ENCODE measurements at regions not wholly inside any gene's neighbourhood (a gene's known extent, or its start where the extent isn't known, plus 50 kb on each side); places are given as distances from the start of the nearest gene placed in this dataset.
"Not testable (repeated sequence)": the region's sequence is repeated elsewhere in the genome, so short reads cannot be mapped to it uniquely, and the experiment has no call there.

DNA sequence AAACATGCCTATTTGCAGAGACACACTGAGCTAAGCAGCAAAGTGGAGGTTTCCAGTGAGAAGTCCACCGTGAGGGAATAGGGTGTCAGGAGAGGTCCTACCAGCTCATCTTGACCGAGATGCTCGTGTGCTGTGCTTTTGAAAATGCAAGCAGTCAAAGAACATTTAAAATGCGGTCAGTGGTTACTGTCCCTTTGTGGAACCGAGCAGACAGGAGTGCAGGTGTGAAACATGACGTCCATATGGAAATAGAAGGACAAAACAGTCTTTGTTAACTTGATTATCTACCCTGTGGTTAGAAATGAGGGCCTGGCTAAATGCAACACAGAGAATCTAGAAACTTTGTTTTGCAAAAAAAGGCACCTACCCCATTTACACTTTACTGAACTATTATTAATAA, 473.3 kb downstream of the SPATA31A6 start:
- H3K9me3 ChIP-seq; H3K4me1 ChIP-seq; H3K27ac ChIP-seq; intact Hi-C loops (cut with DNase I); DNase-seq; H3K4me3 ChIP-seq (replicated peaks in 1 of 3); H3K36me3 ChIP-seq; H3K27me3 ChIP-seq: not testable (repeated sequence)
- WGBS, 2 donors: 61 to 89% methylated on average over 3 to 5 of the region's 6 CpGs

DNA sequence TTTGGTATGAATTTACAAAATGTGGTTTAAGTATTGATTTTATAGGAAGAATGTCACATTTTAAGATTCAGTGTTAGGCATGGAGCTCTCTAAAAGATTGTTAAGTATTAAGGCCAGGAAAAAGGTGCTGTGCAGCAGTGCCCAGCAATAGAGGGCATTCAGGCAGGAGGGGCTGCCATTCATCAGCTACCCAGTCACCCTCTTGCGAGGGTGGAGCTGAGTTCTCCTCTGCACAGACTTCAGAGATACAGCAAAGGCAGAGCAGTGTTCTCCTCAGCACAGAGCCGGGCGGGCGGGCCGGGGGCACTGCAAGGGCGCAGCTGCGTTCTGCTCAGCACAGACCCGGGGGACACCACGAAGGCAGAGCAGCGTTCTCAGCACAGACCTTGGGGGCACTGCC, 474.0 kb downstream of the SPATA31A6 start:
- no CpG with 5 or more reads among the region's 10 CpGs for WGBS, 2 donors
- H3K27ac ChIP-seq; H3K36me3 ChIP-seq; H3K9me3 ChIP-seq; H3K4me3 ChIP-seq (replicated peaks in 1 of 3); DNase-seq; H3K27me3 ChIP-seq; H3K4me1 ChIP-seq; intact Hi-C loops (cut with DNase I): not testable (repeated sequence)

DNA sequence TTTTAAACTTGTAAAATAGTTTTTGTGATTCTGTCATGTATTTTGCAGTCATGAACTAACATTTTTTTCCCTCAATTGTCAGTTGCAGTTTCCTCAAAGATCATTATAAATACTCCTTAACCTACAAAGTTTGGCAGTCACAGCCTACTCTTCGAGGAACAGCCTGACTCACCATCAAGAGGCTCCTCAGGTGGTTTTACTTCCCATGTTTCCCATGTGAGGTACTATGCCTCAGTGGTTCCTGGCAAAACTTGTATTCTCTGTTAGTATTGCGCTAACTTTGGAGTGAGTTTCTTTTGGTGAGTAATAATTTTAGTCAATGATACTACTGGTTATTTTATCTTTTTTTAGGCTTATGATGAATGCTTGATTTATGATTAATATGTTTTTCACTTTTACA, 513.7 kb downstream of the SPATA31A6 start:
- H3K4me1 ChIP-seq; DNase-seq; H3K27me3 ChIP-seq; H3K4me3 ChIP-seq (replicated peaks in 1 of 3); H3K9me3 ChIP-seq; H3K27ac ChIP-seq; H3K36me3 ChIP-seq; intact Hi-C loops (cut with DNase I): not testable (repeated sequence)
- WGBS, 2 donors: no CpG with 5 or more reads among the region's 2 CpGs

DNA sequence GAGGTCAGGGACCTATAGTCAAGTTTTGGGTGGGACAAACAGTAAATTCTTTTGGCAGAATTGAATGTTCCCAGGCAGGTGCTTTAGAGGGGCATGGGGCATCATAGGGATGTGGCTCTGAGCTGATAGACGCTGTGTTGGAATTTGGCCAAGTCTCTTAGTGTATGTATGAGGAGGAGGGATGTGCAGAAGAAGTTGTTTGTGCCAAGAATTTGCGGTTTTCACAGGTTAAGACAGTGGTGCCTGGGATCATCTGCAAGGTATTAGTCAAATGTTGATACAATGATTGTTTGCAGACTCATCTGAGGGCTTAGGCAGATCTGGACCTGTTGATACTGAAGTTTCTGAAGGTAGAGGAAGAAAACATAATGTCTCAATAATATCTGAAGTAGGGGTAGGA, 519.4 kb downstream of the SPATA31A6 start:
- DNase-seq; H3K36me3 ChIP-seq; H3K9me3 ChIP-seq; H3K27me3 ChIP-seq; H3K27ac ChIP-seq; H3K4me3 ChIP-seq (replicated peaks in 1 of 3); H3K4me1 ChIP-seq; intact Hi-C loops (cut with DNase I): not testable (repeated sequence)
- no CpG with 5 or more reads among the region's 2 CpGs for WGBS, 2 donors

DNA sequence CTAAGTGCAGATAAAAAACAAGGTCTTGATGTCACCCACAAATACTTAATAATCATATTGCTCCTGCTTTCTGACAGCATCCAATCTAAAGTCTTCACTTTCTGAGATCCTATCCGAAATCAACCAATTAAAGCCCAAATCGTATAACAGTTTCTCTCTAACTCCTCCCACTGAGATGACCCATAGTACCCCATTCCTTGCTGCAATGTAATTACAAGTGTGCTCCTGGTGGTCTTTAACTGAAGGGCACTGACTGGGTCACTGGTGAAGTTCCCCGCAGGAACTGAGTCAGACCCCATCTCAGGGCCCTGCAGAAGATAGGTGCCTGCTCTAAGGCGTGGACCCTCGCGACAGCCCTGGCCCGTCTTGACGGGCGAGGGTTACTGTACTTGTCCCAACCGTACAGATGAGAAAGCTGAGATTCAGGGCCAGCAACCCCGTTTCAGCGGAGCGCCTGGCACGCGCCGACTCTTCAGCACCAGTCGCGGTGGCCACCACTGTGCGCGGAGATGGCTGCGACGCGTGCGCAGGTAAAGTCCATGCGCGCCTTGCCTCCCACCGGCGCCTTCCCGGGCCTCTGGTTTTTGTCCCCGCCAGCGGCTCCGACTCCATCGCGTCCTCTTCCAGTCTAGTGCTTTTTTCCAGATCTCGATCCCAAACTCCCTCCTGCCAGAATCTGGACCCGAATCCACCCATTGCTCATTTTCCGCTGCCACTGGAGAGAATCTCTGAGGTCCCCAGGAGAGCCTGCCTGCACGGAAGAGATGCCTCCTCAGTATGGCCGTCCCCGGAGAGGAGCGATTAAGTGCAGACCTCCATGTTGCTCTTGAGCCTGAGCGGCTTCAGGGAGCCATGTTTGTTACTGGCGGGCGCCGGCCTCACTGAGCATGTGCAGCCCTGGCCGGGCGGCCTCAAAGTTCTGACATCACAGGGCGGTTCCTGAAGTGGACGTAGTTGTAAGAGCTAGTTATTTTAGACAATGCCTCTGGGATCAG, 541.7 kb downstream of the SPATA31A6 start:
- DNase-seq: peak; percentile 44 to 45

DNA sequence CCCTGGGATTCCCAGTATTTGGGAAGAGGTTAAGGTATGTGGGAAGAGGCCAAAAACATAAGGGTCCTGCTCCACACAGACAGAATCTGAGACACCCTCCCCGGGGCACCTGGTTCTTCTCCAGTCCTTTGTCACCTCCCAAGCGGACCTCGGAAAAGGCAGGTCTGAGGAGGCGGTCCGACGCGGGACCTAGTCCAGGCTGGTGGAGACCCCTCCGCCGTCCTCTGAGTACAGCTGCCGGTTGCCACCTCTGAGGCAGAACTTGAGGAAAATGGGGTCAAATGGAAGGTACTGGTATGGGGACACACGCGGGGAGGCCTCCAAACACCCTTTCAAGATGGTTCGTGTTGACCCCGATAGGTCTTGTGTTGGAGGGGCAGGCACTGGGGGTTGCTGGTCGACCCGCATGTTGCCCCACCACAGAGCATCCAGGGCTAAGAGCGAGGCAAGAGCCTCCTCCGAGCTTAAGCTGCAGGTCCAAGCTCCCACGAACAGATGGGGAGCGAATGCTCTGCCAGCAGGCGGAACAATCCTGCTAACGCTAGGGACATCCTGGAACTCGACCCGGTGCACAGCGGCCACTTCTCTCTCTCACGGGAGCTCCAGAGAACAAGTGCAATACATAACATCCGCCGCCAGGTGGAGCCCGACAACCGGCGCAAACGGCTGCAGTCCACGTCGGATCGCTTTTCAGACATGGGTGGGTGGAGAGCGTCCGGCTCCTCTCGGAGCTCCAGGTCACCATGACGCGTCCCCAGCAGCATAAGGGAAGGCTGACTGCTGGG, 559.8 kb downstream of the SPATA31A6 start:
- H3K27me3 ChIP-seq; H3K4me3 ChIP-seq (replicated peaks in 1 of 3); intact Hi-C loops (cut with DNase I); H3K9me3 ChIP-seq; H3K27ac ChIP-seq; H3K4me1 ChIP-seq; H3K36me3 ChIP-seq: not testable (repeated sequence)
- TF ChIP-seq, protein P1, sequence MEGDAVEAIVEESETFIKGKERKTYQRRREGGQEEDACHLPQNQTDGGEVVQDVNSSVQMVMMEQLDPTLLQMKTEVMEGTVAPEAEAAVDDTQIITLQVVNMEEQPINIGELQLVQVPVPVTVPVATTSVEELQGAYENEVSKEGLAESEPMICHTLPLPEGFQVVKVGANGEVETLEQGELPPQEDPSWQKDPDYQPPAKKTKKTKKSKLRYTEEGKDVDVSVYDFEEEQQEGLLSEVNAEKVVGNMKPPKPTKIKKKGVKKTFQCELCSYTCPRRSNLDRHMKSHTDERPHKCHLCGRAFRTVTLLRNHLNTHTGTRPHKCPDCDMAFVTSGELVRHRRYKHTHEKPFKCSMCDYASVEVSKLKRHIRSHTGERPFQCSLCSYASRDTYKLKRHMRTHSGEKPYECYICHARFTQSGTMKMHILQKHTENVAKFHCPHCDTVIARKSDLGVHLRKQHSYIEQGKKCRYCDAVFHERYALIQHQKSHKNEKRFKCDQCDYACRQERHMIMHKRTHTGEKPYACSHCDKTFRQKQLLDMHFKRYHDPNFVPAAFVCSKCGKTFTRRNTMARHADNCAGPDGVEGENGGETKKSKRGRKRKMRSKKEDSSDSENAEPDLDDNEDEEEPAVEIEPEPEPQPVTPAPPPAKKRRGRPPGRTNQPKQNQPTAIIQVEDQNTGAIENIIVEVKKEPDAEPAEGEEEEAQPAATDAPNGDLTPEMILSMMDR (IDR thresholded peaks at IDR 0.05): peak; percentile 35 to 83 (median 73)
- 48 to 91% methylated on average over 12 to 33 of the region's 40 CpGs for WGBS, 2 donors
- DNase-seq: peak; percentile 88 to 89

More for the DNA sequence above, 541.7 kb downstream of the SPATA31A6 start:
- H3K36me3 ChIP-seq; H3K27me3 ChIP-seq; H3K9me3 ChIP-seq; H3K4me3 ChIP-seq (replicated peaks in 1 of 3); H3K4me1 ChIP-seq; intact Hi-C loops (cut with DNase I): not testable (repeated sequence)
- peak overlapping the region in 1 of 3 donors; percentile 5 for H3K27ac ChIP-seq
- no CpG with 5 or more reads among the region's 49 CpGs for WGBS, 2 donors

DNA sequence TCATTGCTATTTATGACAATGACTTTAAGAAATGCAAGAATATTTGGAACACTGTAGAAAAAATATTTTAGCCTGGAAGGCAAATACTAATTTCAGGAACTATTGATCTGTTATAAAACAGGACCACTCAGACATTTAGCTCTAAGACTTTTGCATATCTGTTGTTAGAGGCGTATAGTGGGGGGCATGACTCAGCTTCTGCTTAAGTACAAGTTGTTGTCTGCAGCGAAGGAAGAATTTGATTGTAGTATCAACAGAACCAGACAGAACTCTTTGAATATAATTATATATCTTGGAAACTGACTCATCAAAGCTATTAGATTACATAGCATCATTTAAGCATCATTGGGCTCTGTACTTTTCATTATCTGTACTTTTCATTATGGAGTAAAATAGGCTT, 573.8 kb downstream of the SPATA31A6 start:
- intact Hi-C loops (cut with DNase I): not testable (repeated sequence)

DNA sequence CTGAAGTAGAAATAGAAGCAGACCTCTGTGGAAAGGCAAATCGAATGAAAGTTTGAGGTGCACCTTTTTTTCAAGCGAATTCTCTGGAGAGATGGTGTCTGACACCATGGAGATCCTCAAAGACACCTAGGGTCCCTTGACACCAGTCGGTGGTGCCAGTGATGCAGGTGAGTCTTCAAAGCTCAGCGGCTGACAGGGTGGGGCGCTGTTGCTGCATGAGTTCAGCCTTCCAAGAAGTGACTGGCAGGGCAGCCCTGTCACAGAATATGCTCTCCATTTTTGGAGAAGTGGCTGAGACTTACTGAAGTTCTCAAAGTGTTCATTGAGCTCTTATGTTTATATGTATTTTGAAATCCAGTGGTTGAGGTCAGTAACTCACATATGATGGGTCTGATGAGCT, 575.9 kb downstream of the SPATA31A6 start:
- WGBS, 2 donors: 36 to 41% methylated on average over 4 of the region's 5 CpGs

More for the DNA sequence above, 573.8 kb downstream of the SPATA31A6 start:
- H3K4me1 ChIP-seq; H3K27ac ChIP-seq; H3K27me3 ChIP-seq; H3K9me3 ChIP-seq; H3K4me3 ChIP-seq (replicated peaks in 1 of 3); DNase-seq; H3K36me3 ChIP-seq: not testable (repeated sequence)
- WGBS, 2 donors: 85 to 87% methylated on average over 2 of the region's 2 CpGs

DNA sequence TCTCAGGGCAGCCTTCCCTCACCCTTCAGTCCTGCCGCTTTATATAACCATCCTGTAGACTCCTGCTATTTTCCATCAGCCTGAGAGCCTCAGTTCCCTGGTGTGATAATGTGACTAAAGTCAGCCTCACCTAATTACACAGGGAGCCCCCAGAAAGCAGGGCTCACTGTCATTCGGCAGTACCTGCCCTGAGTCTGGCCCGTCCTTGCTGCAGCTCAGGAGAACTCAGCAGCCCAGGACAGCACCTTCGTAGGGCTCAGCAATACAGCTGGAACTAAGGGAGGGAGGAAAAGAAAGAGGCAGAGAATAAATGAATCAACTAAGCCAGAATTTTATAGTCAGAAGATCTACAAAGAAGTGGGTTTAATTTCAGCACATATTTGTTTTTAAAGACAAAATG, 598.7 kb downstream of the SPATA31A6 start:
- intact Hi-C loops (cut with DNase I); H3K27me3 ChIP-seq; H3K4me3 ChIP-seq (replicated peaks in 1 of 3); H3K4me1 ChIP-seq; H3K36me3 ChIP-seq; DNase-seq; H3K27ac ChIP-seq; H3K9me3 ChIP-seq: not testable (repeated sequence)
- WGBS, 2 donors: 71% methylated on average over 3 of the region's 4 CpGs

More for the DNA sequence above, 575.9 kb downstream of the SPATA31A6 start:
- H3K4me3 ChIP-seq (replicated peaks in 1 of 3); H3K27ac ChIP-seq; H3K27me3 ChIP-seq; H3K9me3 ChIP-seq; intact Hi-C loops (cut with DNase I); H3K4me1 ChIP-seq; H3K36me3 ChIP-seq: not testable (repeated sequence)
- peak; percentile 24 to 45 for DNase-seq

DNA sequence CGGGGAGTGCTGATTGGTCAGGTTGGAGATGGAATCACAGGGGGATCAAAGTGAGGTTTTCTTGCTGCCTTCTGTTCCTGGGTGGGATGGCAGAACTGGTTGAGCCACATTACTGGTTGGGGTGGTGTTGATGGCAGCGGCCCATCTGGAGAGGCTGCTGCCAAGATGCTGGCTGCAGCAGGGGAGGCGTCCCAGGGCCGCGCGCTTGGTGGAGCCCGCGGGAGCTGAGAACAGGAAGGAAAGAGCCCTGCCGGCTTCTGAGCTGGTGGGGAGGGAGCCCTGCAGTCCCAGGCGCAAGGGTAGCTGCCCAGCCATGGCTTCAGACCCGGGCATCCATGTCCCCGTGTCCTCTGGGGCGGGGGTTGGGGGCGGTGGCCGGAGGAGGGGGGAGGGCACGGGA, 609.3 kb downstream of the SPATA31A6 start:
- H3K27ac ChIP-seq; H3K4me1 ChIP-seq; H3K36me3 ChIP-seq; H3K27me3 ChIP-seq; H3K4me3 ChIP-seq (replicated peaks in 1 of 3); H3K9me3 ChIP-seq; intact Hi-C loops (cut with DNase I): not testable (repeated sequence)
- DNase-seq: peak; percentile 56 to 58
- WGBS, 2 donors: 42 to 53% methylated on average over 13 to 16 of the region's 16 CpGs

DNA sequence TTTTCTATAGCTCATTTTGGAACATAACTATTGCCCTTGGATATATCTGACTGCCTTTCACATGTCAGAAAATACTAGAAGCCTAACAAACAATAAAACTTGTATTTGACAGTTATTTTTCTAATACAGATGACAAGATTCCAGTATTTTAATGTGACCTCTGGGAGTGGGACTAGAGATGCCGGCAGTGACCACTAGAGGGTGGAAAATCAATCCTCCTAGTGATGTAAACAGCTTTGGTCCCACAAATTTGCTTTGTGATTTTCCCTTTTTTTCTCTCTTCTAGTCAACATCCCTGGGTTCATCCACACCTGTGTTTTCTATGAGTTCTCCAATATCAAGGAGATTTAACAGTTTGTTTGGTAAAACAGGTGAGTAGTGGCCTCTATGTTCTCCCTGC, 615.1 kb downstream of the SPATA31A6 start:
- H3K27me3 ChIP-seq; H3K4me3 ChIP-seq (replicated peaks in 1 of 3); H3K36me3 ChIP-seq; H3K9me3 ChIP-seq; intact Hi-C loops (cut with DNase I); H3K4me1 ChIP-seq; DNase-seq; H3K27ac ChIP-seq: not testable (repeated sequence)
- 32 to 43% methylated on average over 1 of the region's 1 CpG for WGBS, 2 donors
